ENCODE measurements at regions not wholly inside any gene's neighbourhood (a gene's known extent, or its start where the extent isn't known, plus 50 kb on each side); places are given as distances from the start of the nearest gene placed in this dataset.

GRCh38 chr6:145009711-145010110 lies 724.6 kb downstream of the UTRN start:
- CTCF ChIA-PET, result no interaction called here
- Mint-ChIP-seq H3K4me1 (ENCODE audit: low read depth, unreplicated experiment) (no peaks in the 10 kb centered on the region), H3K36me3 (ENCODE audit: insufficient read depth, unreplicated experiment) (no peaks in the 10 kb centered on the region), H3K9me3 (ENCODE audit: low read depth, unreplicated experiment) (no peaks in the 10 kb centered on the region), H3K27me3 (ENCODE audit: unreplicated experiment) (no peaks in the 10 kb centered on the region), H3K27ac (ENCODE audit: unreplicated experiment) (no peak overlapping the region), H3K4me3 (ENCODE audit: low read depth, unreplicated experiment) (no peak overlapping the region)
- intact Hi-C loops (cut with micrococcal nuclease; ENCODE audit: unreplicated experiment), result no loop called here
- no peak for DNase-seq
- BruUV-seq (replicated peaks), result no TSS peak
- no peak for TF ChIP-seq CTCF (IDR thresholded peaks at IDR 0.05; ENCODE audit: unreplicated experiment)

DNA sequence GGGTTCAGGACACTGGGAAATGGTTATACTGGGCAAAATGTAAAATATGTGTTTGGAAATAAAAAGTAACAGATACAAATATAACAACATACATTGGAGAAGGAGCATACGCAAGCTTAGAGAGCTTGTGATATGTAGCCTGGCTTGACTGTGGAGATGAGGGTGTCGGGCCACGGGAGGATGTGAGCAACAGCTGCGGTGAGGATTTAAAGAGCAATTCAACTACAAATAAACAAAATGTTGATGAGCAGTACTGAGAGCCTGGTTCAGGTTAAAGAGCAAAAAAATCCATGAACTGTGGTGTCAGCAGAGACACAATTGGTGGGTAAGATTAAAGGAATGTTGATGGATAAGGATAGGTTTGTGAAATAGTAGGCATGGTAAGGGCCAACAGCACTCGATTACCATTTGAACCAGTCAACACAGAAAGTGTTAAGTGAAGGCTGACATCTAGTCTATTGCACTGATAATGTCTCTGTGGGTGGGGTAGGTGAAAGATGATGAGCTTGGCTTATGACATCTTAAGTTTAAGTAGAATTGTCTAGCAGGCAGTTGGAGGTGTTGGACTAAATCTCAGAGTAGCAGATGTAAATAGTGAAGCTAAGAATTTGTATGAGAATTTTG lies 723.2 kb downstream of the EPM2A start:
- DNase-seq, result no peak
- Mint-ChIP-seq H3K27ac (ENCODE audit: unreplicated experiment) (no peak overlapping the region), H3K27me3 (ENCODE audit: unreplicated experiment) (no peaks in the 10 kb centered on the region), H3K36me3 (ENCODE audit: insufficient read depth, unreplicated experiment) (no peaks in the 10 kb centered on the region), H3K9me3 (ENCODE audit: low read depth, unreplicated experiment) (no peaks in the 10 kb centered on the region), H3K4me1 (ENCODE audit: low read depth, unreplicated experiment) (peaks cover 12% of the 10 kb centered on the region), H3K4me3 (ENCODE audit: low read depth, unreplicated experiment) (no peak overlapping the region)
- TF ChIP-seq CTCF (IDR thresholded peaks at IDR 0.05; ENCODE audit: unreplicated experiment), result no peak
- no TSS peak for BruUV-seq (replicated peaks)
- intact Hi-C loops (cut with micrococcal nuclease; ENCODE audit: unreplicated experiment), result no loop called here
- CTCF ChIA-PET, result no interaction called here

- Mint-ChIP-seq H3K4me3 (ENCODE audit: low read depth, unreplicated experiment) (no peak overlapping the region), H3K4me1 (ENCODE audit: low read depth, unreplicated experiment) (peaks cover 12% of the 10 kb centered on the region), H3K27me3 (ENCODE audit: unreplicated experiment) (no peaks in the 10 kb centered on the region), H3K9me3 (ENCODE audit: low read depth, unreplicated experiment) (no peaks in the 10 kb centered on the region), H3K36me3 (ENCODE audit: insufficient read depth, unreplicated experiment) (no peaks in the 10 kb centered on the region), H3K27ac (ENCODE audit: unreplicated experiment) (peak overlapping the region; percentile 51)
- intact Hi-C loops (cut with micrococcal nuclease; ENCODE audit: unreplicated experiment), result no loop called here
- no TSS peak for BruUV-seq (replicated peaks)
- TF ChIP-seq CTCF (IDR thresholded peaks at IDR 0.05; ENCODE audit: unreplicated experiment), result no peak
- CTCF ChIA-PET, result no interaction called here
- DNase-seq, result peak; percentile 10
These were observed 719.4 kb downstream of the EPM2A start for GRCh38 chr6:145015739-145016558.

DNA sequence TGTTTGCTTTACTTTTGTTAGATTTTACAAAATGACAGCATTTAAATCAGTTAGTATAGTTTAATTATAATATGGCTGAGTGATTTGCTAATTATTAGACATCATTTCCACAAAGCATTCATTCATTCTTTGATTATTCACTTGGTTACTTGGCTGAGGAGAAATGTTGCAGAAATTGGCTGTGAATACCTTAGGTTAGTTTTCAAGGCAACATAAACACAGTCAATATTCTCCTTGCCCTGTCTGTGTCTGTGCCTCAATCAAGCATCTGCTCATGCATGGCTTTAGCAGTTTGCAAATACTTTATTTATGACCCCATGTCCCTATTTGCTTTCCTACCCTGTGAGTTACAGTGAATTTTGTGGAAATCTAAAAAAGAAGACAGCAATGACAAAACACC lies 718.3 kb downstream of the EPM2A start:
- Mint-ChIP-seq H3K9me3 (ENCODE audit: low read depth, unreplicated experiment) (no peaks in the 10 kb centered on the region), H3K36me3 (ENCODE audit: insufficient read depth, unreplicated experiment) (no peaks in the 10 kb centered on the region), H3K4me3 (ENCODE audit: low read depth, unreplicated experiment) (no peak overlapping the region), H3K27me3 (ENCODE audit: unreplicated experiment) (no peaks in the 10 kb centered on the region), H3K4me1 (ENCODE audit: low read depth, unreplicated experiment) (peaks cover 12% of the 10 kb centered on the region), H3K27ac (ENCODE audit: unreplicated experiment) (no peak overlapping the region)
- no TSS peak for BruUV-seq (replicated peaks)
- no peak for TF ChIP-seq CTCF (IDR thresholded peaks at IDR 0.05; ENCODE audit: unreplicated experiment)
- intact Hi-C loops (cut with micrococcal nuclease; ENCODE audit: unreplicated experiment), result no loop called here
- DNase-seq, result no peak
- CTCF ChIA-PET, result no interaction called here
